ENCODE measurements at regions not wholly inside any gene's neighbourhood (a gene's known extent, or its start where the extent isn't known, plus 50 kb on each side); places are given as distances from the start of the nearest gene placed in this dataset.

GRCh38 chr1:112263453-112263852 lies 132.6 kb upstream of the CTTNBP2NL start:
- TF ChIP-seq ZFP69B (tag by site-specific recombination; IDR thresholded peaks at IDR 0.05) (no peak), YY1 (tag by site-specific recombination; IDR thresholded peaks at IDR 0.05) (no peak), CTCF (tag by site-specific recombination; IDR thresholded peaks at IDR 0.05) (no peak)

Measured in HEK293 (cell line).